Natural killer cell (primary cell): ENCODE measurements at regions not wholly inside any gene's neighbourhood (a gene's known extent, or its start where the extent isn't known, plus 50 kb on each side); places are given as distances from the start of the nearest gene placed in this dataset.

ENCODE experiments used
- ATAC-seq, 3 donors: fragments of 150-1000 bp in 2 of 3; fragments of 200-7000 bp in 1 of 3; cut with Tn5 transposase; 1 replicate in 1 of 3; 2 replicates in 2 of 3; pipeline ENCODE4 v1.10.0; 2021; ENCODE audit warnings: mild to moderate bottlenecking in 2 of 3, moderate library complexity in 2 of 3
- DNase-seq, 2 donors: peaks; one replicate each; pipeline versions ENCODE4 v3.0.0 to v3.0.0-alpha.2; 2013 to 2021; ENCODE audit warnings: mixed read lengths in 1 of 2
- H3K27ac ChIP-seq: one replicate; pipeline ENCODE4 v1.5.1; 2013; ENCODE audit warnings: mild to moderate bottlenecking, low read length
- H3K27me3 ChIP-seq: one replicate; pipeline ENCODE4 v1.6.1; 2013; ENCODE audit warnings: low read length; ENCODE audit not compliant: control insufficient read depth, insufficient read depth
- H3K36me3 ChIP-seq: one replicate; pipeline ENCODE4 v1.6.1; 2013; ENCODE audit warnings: low read length; ENCODE audit not compliant: control insufficient read depth, insufficient read depth
- H3K4me1 ChIP-seq: one replicate; pipeline ENCODE4 v1.6.1; 2013; ENCODE audit warnings: low read length; ENCODE audit not compliant: control insufficient read depth, insufficient read depth
- H3K4me3 ChIP-seq: one replicate; pipeline ENCODE4 v1.5.1; 2013; ENCODE audit warnings: low read length
- H3K9me3 ChIP-seq: one replicate; pipeline ENCODE4 v1.6.1; 2013; ENCODE audit warnings: low read length; ENCODE audit not compliant: control insufficient read depth, insufficient read depth
- H3K27ac Mint-ChIP-seq, 2 donors: one replicate each; pipeline ENCODE4 v1.8.0; 2022; ENCODE audit warnings: mild to moderate bottlenecking in 2 of 2, mixed read lengths in 2 of 2, moderate library complexity in 1 of 2
- H3K27me3 Mint-ChIP-seq, 2 donors: one replicate each; pipeline ENCODE4 v1.8.0; 2022; ENCODE audit warnings: low read depth in 2 of 2, mixed read lengths in 2 of 2
- H3K36me3 Mint-ChIP-seq: one replicate; pipeline ENCODE4 v1.8.0; 2022; ENCODE audit warnings: mixed read lengths
- H3K4me1 Mint-ChIP-seq, 2 donors: one replicate each; pipeline ENCODE4 v1.8.0; 2022; ENCODE audit warnings: mixed read lengths in 2 of 2
- H3K4me3 Mint-ChIP-seq: one replicate; pipeline ENCODE4 v1.8.0; 2022; ENCODE audit warnings: mild to moderate bottlenecking, moderate library complexity, mixed read lengths
- H3K9me3 Mint-ChIP-seq, 2 donors: one replicate each; pipeline ENCODE4 v1.8.0; 2022; ENCODE audit warnings: mixed read lengths in 2 of 2
- CTCF ChIP-seq: fragments of 200-600 bp; IDR thresholded peaks from one replicate; pipeline ENCODE4 v1.8.0; 2022; ENCODE audit warnings: antibody characterized with exemption
- WGBS: methylation state at CpG from one replicate; pipeline ENCODE4 v1.1.7; 2013; ENCODE audit warnings: missing lambda C conversion rate; ENCODE audit not compliant: insufficient coverage; 5-methylcytosine and 5-hydroxymethylcytosine counted together
- intact Hi-C: fragments of 100-400 bp; cut with micrococcal nuclease; formaldehyde crosslinking; loops from one replicate; pipeline ENCODE4 v1.14.2; 2022

GRCh38 chr12:124098101-124098757 lies 125.2 kb downstream of the ZNF664 start:
- no peak for TF ChIP-seq CTCF

GRCh38 chr12:124098887-124099286 lies 125.9 kb downstream of the ZNF664 start:
- DNase-seq = no peak

More at GRCh38 chr12:124098101-124098757, 125.2 kb downstream of the ZNF664 start:
- 93% methylated on average over 14 of the region's 14 CpGs for WGBS
- Mint-ChIP-seq H3K9me3 (no peaks in the 10 kb centered on the region), H3K27me3 (peaks cover 3 to 5% of the 10 kb centered on the region in 2 donors), H3K4me1 (no peaks in the 10 kb centered on the region), H3K4me3 (no peak overlapping the region), H3K27ac (no peak overlapping the region), H3K36me3 (no peaks in the 10 kb centered on the region)
- Histone ChIP-seq H3K4me1 (no peaks in the 10 kb centered on the region), H3K9me3 (no peaks in the 10 kb centered on the region), H3K36me3 (no peaks in the 10 kb centered on the region), H3K27ac (no peak overlapping the region), H3K4me3 (no peak overlapping the region), H3K27me3 (no peaks in the 10 kb centered on the region)
- ATAC-seq (no peak), DNase-seq (no peak)
- intact Hi-C loops = no loop called here

GRCh38 chr12:124099661-124100060 lies 126.6 kb downstream of the ZNF664 start:
- no peak for ATAC-seq
- no peak for TF ChIP-seq CTCF
- H3K9me3 Mint-ChIP-seq = no peaks in the 10 kb centered on the region
- H3K27me3 Mint-ChIP-seq = peaks cover 3 to 5% of the 10 kb centered on the region in 2 donors
- no peaks in the 10 kb centered on the region for H3K4me1 Mint-ChIP-seq
- H3K4me3 Mint-ChIP-seq = no peak overlapping the region
- no peaks in the 10 kb centered on the region for H3K36me3 Mint-ChIP-seq
- 90% methylated on average over 16 of the region's 16 CpGs for whole genome bisulfite sequencing
- DNase-seq = no peak
- no peak overlapping the region for H3K4me3 ChIP-seq
- H3K9me3 ChIP-seq = no peaks in the 10 kb centered on the region
- H3K4me1 ChIP-seq = no peaks in the 10 kb centered on the region
- intact Hi-C loops = no loop called here
- H3K27ac Mint-ChIP-seq = no peak overlapping the region
- no peak overlapping the region for H3K27ac ChIP-seq
- no peaks in the 10 kb centered on the region for H3K27me3 ChIP-seq
- no peaks in the 10 kb centered on the region for H3K36me3 ChIP-seq

More at GRCh38 chr12:124098887-124099286, 125.9 kb downstream of the ZNF664 start:
- H3K4me3 Mint-ChIP-seq = no peak overlapping the region
- Histone ChIP-seq H3K27ac (no peak overlapping the region), H3K4me3 (no peak overlapping the region), H3K4me1 (no peaks in the 10 kb centered on the region), H3K36me3 (no peaks in the 10 kb centered on the region), H3K9me3 (no peaks in the 10 kb centered on the region), H3K27me3 (no peaks in the 10 kb centered on the region)
- 81% methylated on average over 8 of the region's 8 CpGs for WGBS
- no peak for ATAC-seq
- TF ChIP-seq CTCF = no peak
- no peaks in the 10 kb centered on the region for H3K36me3 Mint-ChIP-seq
- H3K9me3 Mint-ChIP-seq = no peaks in the 10 kb centered on the region
- intact Hi-C loops = no loop called here
- no peaks in the 10 kb centered on the region for H3K4me1 Mint-ChIP-seq
- peaks cover 3 to 5% of the 10 kb centered on the region in 2 donors for H3K27me3 Mint-ChIP-seq
- H3K27ac Mint-ChIP-seq = no peak overlapping the region
